CD4-positive, alpha-beta T cell treated with Interleukin-4 for 4 hours (primary cell): ENCODE measurements at regions not wholly inside any gene's neighbourhood (a gene's known extent, or its start where the extent isn't known, plus 50 kb on each side); places are given as distances from the start of the nearest gene placed in this dataset.
"Not testable (repeated sequence)": the region's sequence is repeated elsewhere in the genome, so short reads cannot be mapped to it uniquely, and the experiment has no call there.

Source experiments
- DNase-seq: peaks from one replicate; pipeline ENCODE4 v3.0.0-alpha.2; 2020

DNA sequence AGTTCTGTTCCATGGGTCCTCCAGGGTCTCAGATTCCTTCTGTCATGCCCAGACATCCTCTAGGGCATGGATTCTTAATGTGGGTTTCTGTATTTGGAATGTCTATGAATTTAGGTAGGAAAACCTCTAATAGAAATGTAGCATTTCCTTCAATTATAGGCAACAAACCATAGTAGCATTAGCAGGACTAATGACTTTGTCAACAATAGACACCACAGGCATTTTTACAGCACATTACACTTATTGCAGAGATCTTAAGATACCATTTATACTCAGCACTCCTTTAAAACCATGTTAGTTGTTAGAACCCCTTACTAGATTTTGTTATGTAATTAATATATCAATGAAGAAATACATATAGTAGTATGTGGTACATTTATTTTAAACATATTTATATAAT lies 77.8 kb upstream of the TBC1D5 start:
- DNase-seq: no peak

DNA sequence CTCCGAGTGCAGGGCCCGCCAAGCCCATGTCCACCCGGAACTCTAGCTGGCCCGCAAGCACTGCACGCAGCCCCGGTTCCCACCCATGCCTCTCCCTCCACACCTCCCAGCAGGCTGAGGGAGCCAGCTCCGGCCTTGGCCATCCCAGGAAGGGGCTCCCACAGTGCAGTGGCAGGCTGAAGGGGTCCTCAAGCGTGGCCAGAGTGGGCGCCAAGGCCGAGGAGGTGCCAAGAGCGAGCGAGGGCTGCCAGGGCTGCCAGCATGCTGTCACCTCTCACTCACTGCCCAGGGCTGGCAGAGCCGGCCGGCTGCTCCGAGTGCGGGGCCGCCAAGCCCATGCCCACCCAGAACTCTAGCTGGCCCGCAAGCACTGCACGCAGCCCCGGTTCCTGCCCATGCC lies 75.5 kb upstream of the TBC1D5 start:
- DNase-seq: not testable (repeated sequence)

DNA sequence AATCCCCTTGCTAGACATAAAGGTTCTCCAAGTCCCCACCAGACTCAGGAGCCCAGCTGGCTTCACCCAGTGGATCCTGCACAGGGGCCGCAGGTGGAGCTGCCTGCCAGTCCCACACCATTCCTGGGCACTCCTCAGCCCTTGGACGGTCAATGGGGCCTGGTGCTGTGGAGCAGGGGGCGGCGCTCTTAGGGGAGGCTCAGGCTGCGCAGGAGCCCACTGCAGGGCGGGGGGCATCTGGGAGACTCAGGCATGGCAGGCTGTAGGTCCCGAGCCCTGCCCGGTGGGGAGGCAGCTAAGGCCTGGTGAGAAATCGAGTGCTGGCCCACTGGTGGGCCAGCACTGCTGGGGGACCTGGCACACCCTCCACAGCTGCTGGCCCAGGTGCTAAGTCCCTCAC lies 75.1 kb upstream of the TBC1D5 start:
- DNase-seq: no peak

DNA sequence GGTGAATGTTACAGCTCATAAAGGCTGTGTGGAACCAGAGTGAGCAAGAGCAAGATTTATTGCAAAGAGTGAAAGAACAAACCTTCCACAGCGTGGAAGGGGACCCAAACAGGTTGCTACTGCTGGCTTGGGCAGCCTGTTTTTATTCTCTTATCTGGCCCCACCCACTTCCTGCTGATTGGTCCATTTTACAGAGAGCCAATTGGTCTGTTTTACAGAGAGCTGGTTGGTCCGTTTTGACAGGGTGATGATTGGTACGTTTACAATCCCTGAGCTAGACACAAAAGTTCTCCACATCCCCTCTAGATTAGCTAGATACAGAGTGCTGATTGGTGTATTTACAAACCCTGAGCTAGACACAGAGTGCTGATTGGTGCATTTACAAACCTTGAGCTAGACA lies 74.4 kb upstream of the TBC1D5 start:
- DNase-seq: not testable (repeated sequence)

DNA sequence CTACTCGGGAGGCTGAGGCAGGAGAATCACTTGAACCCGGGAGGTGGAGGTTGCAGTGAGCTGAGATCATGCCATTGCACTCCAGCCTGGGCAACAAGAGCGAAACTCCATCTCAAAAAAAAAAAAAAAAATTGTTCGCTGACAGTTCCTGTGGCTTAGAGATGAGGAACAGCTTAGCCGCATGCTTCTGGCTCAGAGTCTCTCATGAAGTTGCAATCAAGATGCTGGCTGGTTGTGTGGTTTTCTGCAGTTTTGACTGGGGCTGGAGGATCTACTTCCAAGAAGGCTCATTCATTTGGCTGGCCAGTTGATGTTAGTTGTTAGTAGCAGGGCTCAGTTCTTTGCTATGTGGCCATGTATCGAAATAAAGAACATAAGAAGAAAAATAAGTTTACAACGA lies 69.9 kb upstream of the TBC1D5 start:
- not testable (repeated sequence) for DNase-seq

DNA sequence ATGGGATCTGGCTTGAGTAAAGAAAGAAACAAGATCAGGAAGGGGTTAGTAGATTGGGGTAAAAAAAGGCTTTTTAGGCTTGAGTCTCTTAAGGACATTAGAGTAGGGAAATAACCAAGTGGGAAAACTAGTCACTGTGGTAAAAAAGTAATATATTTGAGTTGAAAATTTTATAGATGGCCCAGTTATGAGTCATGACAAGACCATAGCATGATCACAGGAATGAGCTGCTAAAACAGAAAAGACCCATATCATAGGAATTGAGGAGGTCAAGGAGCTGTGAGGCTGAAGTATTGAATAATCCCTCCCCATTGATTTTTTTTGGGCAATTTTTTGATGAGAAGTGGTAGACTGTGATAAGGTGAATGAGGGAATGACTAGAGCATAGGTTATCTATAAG lies 69.2 kb upstream of the TBC1D5 start:
- no peak for DNase-seq

DNA sequence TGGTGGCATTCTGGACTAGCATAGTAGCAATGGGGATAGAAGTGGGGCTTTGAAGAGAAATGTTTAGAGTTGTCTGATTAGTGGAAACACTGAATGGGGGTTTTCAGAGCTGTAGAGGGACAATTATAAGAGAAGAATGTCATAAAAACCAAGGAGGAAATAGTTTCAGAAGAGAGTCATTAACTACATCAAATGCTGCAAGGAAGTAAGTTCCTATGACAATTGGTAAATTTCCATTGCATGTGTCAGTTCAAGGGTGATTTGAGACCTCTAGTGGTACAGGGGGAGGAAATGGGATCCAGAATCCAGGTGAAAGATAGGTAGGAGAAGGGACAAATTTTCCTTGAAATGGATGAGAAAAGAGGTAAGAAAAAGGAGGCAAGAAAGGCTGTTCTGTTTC lies 68.3 kb upstream of the TBC1D5 start:
- no peak for DNase-seq

DNA sequence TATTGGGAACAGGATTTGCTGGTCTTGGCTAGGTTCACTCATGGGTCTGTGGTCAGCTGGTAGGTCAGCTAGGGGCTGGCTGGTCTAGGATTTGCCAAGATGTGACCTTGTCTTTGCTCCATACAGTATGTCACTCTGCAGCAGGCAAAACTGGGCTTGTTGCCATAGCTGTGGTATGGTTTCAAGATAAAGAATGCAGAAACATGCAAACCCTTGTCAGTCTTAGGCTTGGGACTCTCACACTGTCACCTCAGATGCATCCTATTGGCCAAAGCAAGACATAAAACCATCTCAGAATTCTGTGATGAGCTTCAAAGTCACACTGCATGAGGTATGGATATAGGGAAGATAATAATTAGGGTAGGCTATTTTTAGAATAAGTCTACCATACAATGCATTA lies 66.6 kb upstream of the TBC1D5 start:
- DNase-seq: no peak

DNA sequence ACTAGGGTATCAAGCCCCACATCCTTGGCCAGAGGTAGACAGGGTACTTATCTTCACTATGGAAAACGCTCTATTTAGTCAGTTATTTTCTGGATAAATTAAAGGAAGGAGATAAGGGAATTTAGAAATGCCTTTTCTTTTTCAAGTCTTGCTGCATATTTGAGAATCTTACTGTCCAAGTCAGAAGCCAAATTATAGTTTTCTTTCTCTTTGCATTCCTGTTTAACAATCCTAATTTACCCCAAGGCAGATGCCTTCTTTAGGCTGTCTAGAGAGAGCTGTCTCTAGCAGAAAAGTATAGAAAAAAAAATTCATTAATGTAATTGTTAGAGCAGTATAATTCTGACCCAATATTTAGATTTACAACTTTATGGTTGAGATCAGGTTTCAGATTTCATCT lies 64.4 kb upstream of the TBC1D5 start:
- no peak for DNase-seq

DNA sequence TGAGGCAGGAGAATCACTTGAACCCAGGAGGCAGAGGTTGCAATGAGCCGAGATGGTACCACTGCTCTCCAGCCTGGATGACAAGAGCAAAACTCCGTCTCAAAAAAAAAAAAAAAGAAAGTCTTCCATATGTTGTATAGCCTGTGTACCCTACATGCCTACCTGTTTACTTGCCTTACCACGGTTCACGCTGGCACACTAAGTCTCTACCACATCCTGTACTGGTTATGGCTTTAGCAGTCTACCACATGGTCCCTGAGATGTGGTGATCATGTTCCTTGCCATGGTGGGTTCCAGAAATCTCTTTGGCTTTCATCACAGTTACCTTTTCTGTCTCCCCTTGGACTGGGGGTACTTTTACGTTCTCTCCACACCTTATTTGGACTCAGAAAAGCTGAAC lies 63.8 kb upstream of the TBC1D5 start:
- peak; percentile 2 for DNase-seq

DNA sequence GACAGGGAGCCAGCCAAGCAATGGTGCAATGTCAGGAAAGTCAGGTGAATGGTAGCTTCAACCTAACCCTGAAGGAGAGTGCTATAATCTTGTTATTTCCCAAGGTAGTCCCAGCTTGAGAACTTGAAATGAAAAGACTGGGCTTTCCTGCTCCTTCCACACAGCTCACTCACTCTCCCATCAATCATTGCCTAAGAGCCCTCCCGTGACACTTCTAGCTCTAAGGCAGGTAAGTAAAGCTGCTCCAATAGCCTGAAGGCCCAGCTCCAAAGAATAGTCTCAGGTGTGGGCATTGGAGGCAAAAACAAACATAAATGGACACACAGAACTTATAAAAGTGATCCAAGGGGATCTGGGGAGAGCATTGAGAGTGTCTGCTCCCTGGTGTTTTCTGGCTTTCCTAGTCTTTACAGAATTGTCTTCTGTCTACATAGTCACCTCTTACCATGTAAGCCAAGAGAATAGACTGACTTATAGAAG lies 63.1 kb upstream of the TBC1D5 start:
- no peak for DNase-seq

DNA sequence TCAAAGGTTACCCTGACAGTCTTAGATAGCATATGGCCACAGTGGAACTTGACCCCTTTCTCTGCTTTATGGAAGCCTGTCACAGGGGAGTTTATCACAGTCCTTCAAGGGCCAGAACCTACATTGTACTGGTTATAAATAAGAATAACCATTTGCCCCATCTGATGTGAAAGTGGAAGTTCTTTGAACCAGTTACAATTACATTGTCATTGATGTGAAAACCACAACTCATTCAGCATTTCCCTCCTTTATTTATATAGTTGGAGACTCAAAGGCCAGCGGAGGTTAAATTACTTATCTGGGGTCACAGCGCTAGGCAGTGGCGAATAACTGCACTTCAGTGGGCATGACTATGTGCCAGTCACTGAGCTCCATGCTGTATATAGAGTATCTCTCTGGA lies 60.5 kb upstream of the TBC1D5 start:
- no peak for DNase-seq

DNA sequence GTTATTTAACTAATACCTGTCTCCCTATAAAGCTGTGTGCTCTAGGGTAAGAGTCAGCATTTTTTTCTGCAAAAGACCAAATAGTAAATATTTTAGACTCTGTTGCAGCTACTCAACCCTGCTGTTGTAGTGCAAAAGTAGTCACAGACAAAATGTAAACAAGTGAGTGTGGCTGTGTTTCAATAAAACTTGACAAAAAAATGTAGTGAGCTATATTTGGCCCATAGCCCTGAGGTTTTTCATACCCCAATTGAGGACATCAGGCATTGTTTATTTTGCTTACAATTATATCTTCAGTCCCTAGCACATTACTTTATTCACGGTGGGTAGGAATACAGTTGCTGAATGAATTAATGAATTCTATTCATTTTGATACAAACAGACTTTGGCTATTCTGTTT lies 58.7 kb upstream of the TBC1D5 start:
- DNase-seq: no peak

DNA sequence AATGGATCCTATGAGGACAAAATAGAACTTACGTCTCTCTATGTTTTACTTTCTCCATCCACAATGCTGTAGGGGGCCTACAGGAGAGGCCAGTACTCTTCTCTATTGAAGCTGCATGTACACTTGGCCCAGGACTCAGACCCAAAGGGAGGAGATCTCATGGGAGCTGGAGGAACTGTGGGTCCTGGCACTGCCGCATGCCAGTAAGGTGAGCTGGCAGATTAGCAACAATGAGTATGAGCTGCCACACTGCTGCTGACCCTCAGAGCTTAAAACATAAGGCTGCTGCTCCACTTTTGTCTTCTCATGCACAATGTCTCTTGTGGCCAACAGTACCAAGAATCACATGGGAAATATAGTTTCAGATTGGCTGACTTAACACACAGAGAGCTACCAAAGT lies 57.8 kb upstream of the TBC1D5 start:
- no peak for DNase-seq

DNA sequence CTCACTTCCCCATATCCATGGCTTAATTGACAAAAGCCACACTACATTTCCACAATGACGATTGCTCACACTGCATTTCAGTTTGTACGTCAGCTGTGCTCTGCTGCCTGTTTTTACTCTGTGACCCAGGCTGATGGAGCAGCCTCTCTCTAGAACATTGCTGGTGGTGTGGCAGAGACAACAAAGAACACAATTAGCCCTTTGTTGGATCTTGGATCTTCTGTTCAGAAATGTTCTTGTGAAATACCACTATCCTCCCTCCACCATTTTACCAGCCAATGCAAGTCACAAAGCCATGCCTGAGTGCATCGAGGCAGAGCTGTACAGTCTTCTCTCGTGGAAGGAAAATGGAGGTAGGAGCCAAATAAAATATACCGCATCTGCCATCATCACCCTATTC lies 56.9 kb upstream of the TBC1D5 start:
- DNase-seq: no peak

DNA sequence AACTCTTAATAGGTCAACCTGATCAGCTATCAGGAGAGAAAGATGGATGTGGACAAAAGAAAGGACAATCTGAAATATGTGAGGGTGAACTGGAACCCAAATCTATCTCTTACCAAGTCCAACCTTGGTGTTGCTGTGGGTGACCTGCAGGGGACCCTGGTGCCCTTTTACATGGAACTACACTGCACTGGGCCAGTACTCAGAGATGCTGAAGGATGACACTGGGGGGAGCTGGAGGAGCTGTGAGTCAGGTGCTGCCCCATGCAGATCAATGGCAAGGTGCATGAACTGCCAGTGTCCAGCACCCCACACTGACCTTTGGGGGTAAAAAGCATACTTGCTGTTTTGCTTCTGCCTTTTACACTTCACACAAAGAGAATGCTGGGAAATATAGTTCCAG lies 55.6 kb upstream of the TBC1D5 start:
- DNase-seq: no peak

DNA sequence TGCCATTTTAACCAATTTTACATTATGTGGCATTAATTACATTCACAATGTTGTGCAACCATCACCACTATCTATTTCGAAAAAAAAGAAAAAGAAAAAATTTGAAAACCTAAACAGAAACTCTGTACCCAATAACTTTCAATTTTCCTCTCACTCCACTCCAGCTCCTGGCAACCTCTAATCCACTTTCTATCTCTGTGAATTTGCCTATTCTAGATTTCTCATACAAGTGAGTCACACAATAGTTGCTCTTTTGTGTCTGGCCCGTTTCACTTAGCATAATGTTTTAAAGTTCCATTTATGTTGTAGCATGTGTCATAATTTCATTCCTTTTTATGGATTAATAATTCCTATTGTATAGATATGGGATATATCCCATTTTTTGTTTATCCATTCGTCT lies 53.3 kb upstream of the TBC1D5 start:
- no peak for DNase-seq

DNA sequence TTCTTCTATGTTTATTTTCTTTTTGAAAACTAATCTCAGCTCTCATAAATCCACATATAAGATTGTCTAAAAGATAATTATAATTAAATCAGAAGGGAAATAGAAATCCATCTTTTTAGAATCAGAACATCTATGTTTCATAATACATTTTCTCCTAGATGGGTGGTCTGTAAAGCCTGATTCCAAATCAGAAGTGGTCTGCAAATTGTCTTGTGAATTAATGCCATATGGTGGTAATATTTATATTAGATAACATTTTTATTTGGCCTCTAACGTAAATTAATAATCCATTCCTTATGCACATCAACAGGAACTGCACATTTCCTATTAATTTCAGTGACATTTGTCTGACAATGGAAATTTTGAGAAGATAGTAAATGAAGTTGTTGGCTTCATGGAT lies 52.8 kb upstream of the TBC1D5 start:
- no peak for DNase-seq

DNA sequence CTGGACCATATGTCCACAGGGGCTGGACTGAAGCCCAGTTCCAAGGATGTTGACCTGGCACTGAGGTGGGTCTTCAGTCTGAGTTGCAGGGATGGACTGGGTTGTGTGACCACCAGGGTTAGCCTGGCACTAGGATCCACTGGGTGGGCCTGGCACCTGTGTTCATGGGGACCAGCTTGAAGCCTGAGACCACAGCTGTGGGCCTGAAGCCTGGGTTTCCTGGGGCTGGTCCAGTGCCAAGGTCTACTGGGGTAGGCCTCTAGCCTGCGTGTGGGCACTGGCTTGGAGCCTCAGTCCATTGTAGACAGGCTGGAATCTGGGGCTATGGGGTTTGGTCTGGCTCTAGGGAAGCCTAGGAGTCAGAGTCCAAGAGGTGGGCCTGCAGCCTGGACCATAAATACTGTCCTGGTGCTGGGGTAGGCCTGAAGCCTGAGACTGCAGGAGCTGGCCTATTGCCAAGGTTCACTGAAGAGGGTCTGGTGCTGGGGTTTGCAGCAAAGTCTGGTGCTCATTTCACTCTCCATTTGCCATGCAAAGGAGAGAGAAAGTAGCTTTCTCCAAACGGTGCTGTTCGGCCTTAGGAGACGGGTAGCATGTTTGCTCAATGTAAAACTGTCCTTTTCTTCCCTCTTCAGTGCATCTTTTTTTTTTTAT lies 51.2 kb upstream of the TBC1D5 start:
- DNase-seq: no peak
